Motor neuron (in vitro differentiated cells): ENCODE measurements at regions not wholly inside any gene's neighbourhood (a gene's known extent, or its start where the extent isn't known, plus 50 kb on each side); places are given as distances from the start of the nearest gene placed in this dataset.

Experiments used
- ATAC-seq, 8 experiments: fragments of 200-7000 bp; cut with Tn5 transposase; replicated peaks in 6 of 8; 2 replicates each; pipeline ENCODE4 v1.8.0; 2021; ENCODE audit warnings: mild to moderate bottlenecking in 8 of 8, moderate library complexity in 8 of 8
- H3K27ac ChIP-seq, 2 donors: fragments of 250-450 bp; sonication (Bioruptor Pico); 2 replicates each; pipeline ENCODE4 v1.9.0; 2021; ENCODE audit warnings: antibody characterized with exemption in 2 of 2, mild to moderate bottlenecking in 2 of 2, moderate library complexity in 1 of 2
- H3K4me1 ChIP-seq, 2 donors: fragments of 250-450 bp; sonication (Bioruptor Pico); replicated peaks in 1 of 2; 2 replicates each; pipeline ENCODE4 v1.6.1; 2021; ENCODE audit warnings: antibody characterized with exemption in 2 of 2, mild to moderate bottlenecking in 2 of 2, moderate library complexity in 1 of 2
- H3K4me3 ChIP-seq, 5 donors: fragments of 250-450 bp; sonication (Bioruptor Pico); 2 replicates each; pipeline ENCODE4 v1.9.0; 2021; ENCODE audit warnings: antibody characterized with exemption in 5 of 5, mild to moderate bottlenecking in 5 of 5, moderate library complexity in 4 of 5
- whole genome bisulfite sequencing, 10 experiments: fragments of 450-650 bp; shearing (Covaris generic); methylation state at CpG; one replicate each; pipeline ENCODE4 v1.0.0; 2022; 5-methylcytosine and 5-hydroxymethylcytosine counted together
- in situ Hi-C, 9 experiments: fragments of 400-800 bp; cut with MboI; loops; one replicate each; pipeline ENCODE4 v1.15.0; 2021; ENCODE audit warnings: low sequenced_read_pairs in 9 of 9, low pct_unique_long_range_greater_than_20kb in 2 of 9; ENCODE audit not compliant: unreplicated experiment in 9 of 9

DNA sequence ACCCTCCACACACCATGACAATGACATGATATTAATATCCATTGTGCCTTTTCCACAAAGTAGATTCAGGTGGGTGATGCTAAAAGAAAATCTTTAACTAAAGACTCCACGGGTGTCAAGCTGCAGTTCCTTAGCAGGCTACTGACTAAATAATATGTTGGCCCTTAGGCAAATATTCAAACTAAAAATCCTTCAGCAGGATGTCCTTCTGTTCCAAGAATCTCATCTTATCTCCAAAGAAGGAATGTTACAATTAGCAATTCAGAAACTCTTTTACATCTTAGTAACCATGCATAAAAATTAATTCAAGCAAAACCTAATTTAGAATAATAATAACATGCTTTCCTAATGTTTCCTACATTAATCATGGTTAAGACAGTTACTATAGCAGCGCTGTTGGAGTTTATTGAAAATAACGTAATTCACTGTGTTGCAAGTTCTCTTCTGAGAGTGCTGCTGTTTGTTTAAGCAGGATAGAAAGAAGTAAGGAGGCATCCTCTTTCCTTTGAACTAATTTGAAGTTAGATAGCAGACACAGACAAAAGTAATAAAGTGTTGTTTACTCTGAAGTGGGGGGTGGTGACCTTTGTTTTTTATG is 414.8 kb upstream of the CDH4 start:
- H3K4me3 ChIP-seq = no peak overlapping the region
- no peak overlapping the region for H3K27ac ChIP-seq
- peak in 6 of 8 experiments; percentile 23 to 89 (median 61) for ATAC-seq
- in situ Hi-C loops = loop anchor here in 1 of 9 experiments (25.0 kb wide), 1 partner anchor 625 kb away; no protein-coding TSS in a partner anchor
- H3K4me1 ChIP-seq = peaks cover 5 to 6% of the 10 kb centered on the region in 2 donors
- WGBS, 10 experiments = 0 to 47% (median 23%) methylated on average over 1 to 3 of the region's 3 CpGs

DNA sequence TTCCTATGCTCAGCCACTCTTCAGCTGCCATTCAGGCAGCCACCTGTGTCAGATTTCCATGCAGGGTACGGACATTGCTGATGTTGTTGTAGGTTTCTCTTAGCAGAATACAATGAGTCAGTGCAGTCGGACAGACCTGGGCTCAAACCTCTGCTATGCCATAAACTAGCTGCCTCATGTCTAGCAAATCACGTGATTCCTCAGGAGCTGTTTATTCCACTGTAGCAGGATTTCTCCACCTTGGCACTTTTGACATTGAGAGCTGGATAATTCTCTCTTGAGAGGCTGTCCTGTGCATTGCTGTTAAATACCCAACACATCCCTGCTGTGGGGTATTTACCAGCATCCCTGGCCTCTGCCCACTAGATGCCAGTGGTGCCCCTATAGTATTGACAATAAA is 413.8 kb upstream of the CDH4 start:
- WGBS, 10 experiments = 20 to 94% (median 71%) methylated on average over 1 to 3 of the region's 3 CpGs; no CpG with 5 or more reads in 3 of the 10 experiments
- no peak for ATAC-seq
- Histone ChIP-seq H3K4me3 (no peak overlapping the region), H3K4me1 (peaks cover 5 to 6% of the 10 kb centered on the region in 2 donors), H3K27ac (no peak overlapping the region)
- in situ Hi-C loops = loop anchor here in 1 of 9 experiments (25.0 kb wide), 1 partner anchor 626 kb away; no protein-coding TSS in a partner anchor

DNA sequence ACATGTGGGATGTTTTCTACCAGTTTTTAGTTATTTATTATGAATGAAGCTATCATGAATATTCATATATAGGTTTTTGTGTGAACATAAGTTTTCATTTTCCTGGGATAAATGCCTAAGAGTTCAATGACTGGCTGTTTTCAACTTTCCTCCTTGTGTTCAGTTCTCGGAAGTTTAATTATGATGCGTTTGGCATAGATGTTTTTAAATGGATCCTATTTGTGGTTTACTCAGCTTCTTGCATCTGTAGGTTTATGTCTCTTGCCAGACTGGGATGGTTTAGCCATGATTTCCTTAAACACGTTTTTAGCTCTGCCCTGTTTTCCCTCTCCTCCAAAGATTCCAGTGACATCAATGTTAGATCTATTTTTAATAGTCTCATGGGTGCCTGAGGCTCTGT is 411.1 kb upstream of the CDH4 start:
- ATAC-seq = no peak
- Histone ChIP-seq H3K4me3 (no peak overlapping the region), H3K4me1 (peaks cover 5 to 6% of the 10 kb centered on the region in 2 donors), H3K27ac (no peak overlapping the region)
- WGBS, 10 experiments = 18 to 100% (median 80%) methylated on average over 2 to 3 of the region's 3 CpGs
- in situ Hi-C loops = loop anchor here in 1 of 9 experiments (25.0 kb wide), 1 partner anchor 629 kb away; no protein-coding TSS in a partner anchor

DNA sequence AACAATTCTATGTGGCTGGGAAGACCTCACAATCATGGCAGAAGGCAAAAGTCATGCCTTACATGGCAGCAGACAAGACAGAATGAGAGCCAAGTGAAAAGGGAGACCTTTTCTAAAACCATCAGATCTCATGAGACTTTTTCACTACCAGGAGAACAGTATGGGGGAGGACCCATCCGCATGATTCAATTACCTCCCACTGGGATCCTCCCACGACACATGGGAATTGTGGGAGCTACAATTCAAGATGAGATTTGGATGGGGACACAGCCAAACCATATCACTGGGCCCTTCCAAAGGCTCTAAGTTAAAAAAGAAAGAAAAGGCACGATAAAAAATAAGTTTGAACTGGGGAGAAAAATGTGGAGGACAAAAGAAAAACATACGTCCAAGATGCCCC is 406.9 kb upstream of the CDH4 start:
- no peak overlapping the region for H3K27ac ChIP-seq
- no peaks in the 10 kb centered on the region for H3K4me1 ChIP-seq
- in situ Hi-C loops = loop anchor here in 1 of 9 experiments (25.0 kb wide), 1 partner anchor 633 kb away; no protein-coding TSS in a partner anchor
- WGBS, 10 experiments = 28 to 100% (median 77%) methylated on average over 1 to 4 of the region's 4 CpGs; no CpG with 5 or more reads in 2 of the 10 experiments
- H3K4me3 ChIP-seq = no peak overlapping the region
- peak in 1 of 8 experiments; percentile 29 for ATAC-seq

DNA sequence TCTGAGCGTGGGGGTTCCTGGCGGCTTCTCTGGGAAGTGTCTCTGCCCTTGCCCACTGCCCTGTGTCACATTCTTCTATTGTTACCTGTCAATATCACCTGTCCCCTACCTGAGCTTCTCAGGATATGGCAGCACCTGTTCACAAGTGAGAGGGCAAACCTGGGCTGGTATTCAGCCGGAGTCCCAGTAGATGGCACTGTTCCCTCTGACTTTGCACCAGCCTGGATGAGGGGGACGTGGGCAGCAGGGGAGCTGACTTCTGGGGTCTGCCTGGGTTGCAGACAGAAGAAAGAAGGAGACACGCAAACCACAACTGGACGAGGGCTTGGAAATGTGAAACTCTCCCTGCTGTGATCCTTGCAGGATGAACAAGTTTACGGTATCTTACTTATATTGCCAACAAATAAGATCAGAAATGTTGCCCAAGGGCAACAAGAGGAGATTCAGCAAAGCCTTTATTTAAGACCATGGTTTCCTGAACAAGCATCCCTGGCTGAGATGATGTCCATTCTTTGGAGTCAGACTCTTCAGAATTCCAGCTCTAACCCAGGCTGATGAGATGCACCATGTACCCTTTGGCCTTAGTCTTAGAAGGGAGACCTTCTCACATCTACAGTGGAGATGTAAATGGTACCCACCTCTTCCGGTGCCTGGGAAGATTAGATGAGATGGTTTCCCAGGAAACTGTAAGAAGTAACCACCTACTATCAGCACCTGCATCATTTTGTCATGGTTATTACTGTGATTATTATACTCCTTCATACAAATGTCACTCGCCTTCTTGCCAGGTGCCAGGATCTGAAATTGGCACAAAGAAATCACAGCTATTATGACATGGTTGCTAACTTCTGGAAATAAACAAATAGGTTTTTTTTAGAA is 400.0 kb upstream of the CDH4 start:
- in situ Hi-C loops = loop anchor here in 3 of 9 experiments (25.0 kb wide), 2 partner anchors 385 to 1035 kb away; no protein-coding TSS in a partner anchor
- Histone ChIP-seq H3K4me1 (no peaks in the 10 kb centered on the region), H3K4me3 (no peak overlapping the region), H3K27ac (no peak overlapping the region)
- ATAC-seq = peak; percentile 44 to 78 (median 61)
- WGBS, 10 experiments = 0 to 100% (median 45%) methylated on average over 1 to 5 of the region's 9 CpGs

DNA sequence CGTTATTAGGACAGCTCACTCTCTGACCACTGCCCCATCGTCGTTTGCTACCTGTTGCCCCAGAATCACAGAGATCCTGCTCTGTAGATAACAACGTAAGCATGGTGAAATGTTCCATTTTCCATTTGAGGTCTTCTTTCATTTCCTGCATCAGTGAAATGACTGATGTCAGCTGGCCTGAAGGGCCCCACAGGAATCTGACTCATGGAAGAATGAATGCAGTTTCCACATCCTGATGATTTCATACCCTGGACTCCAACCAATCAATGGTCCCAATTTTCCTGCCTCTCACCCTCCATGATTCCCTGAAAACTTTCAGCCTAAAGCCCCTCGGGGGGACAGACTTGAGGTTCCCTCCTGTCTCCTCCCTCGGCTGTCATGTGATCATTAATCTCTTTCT is 394.4 kb upstream of the CDH4 start:
- WGBS, 10 experiments = 0 to 93% (median 60%) methylated on average over 1 to 5 of the region's 6 CpGs; no CpG with 5 or more reads in 1 of the 10 experiments
- no peaks in the 10 kb centered on the region for H3K4me1 ChIP-seq
- H3K4me3 ChIP-seq = no peak overlapping the region
- no peak overlapping the region for H3K27ac ChIP-seq
- in situ Hi-C loops = loop anchor here in 3 of 9 experiments (25.0 kb wide), 2 partner anchors 380 to 1030 kb away; no protein-coding TSS in a partner anchor
- ATAC-seq = peak in 5 of 8 experiments; percentile 50 to 81 (median 71)

DNA sequence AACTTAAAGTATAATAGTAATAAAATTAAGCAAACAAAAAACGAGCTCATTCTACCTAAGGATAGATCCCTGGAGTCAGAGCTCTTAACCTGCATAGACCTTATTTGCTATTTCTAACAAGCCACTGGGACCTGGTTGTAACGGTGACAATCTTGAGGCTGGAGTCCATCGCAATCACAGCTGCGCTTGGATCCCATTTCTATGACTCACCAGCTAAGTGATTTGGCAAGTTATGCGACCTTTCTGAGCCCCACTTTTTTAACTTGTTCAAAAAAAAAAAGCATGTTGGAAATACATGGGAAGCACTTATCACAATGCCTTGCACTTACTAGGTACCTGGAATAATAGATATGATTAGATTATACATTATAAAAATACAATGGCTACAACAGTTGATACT is 389.5 kb upstream of the CDH4 start:
- H3K27ac ChIP-seq = no peak overlapping the region
- H3K4me3 ChIP-seq = no peak overlapping the region
- no peak for ATAC-seq
- in situ Hi-C loops = loop anchor here in 3 of 9 experiments (25.0 kb wide), 2 partner anchors 375 to 1025 kb away; no protein-coding TSS in a partner anchor
- 8 to 96% (median 49%) methylated on average over 1 to 5 of the region's 5 CpGs for WGBS, 10 experiments
- H3K4me1 ChIP-seq = no peaks in the 10 kb centered on the region

DNA sequence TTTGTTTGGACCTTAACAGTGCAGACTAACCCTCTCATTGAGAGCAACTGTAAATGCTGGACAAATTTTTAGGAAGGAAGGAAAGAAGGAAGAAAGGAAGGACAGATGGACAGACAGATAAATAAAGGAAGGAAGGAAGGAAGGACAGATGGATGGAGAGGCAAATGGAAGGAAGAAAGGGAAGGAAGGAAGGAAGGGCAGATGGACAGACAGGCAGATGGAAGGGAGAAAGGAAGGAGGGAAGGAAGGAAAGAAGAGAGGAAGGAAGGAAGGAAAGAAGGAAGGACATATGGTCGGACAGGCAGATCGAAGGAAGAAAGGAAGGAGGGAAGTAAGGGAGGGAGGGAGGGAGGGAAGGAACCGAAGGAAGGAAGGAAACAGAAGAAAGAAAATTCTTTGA is 388.5 kb upstream of the CDH4 start:
- Histone ChIP-seq H3K4me3 (no peak overlapping the region), H3K4me1 (no peaks in the 10 kb centered on the region), H3K27ac (no peak overlapping the region)
- ATAC-seq = no peak
- in situ Hi-C loops = loop anchor here in 3 of 9 experiments (25.0 kb wide), 2 partner anchors 374 to 1024 kb away; no protein-coding TSS in a partner anchor
- 34 to 90% (median 76%) methylated on average over 2 to 3 of the region's 3 CpGs; no CpG with 5 or more reads in 5 of the 10 experiments for WGBS, 10 experiments

DNA sequence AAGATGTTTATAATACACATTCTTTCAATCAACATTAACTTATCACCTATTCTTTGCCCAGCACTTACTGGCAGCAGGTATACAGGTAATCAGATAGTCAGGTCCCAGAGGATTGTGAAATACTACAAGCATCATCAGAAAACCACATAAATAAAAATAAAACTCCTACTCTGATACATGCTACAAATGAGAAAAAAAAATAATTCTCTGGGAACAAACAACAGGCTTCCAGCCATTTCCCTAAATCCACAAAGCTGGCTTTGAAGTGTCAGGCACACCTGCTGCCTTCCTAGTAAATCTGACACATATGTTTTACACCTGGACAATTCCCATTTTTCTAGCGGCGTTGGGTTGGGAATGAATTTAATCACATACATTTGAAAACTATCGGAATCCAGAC is 384.5 kb upstream of the CDH4 start:
- no peak for ATAC-seq
- H3K4me3 ChIP-seq = no peak overlapping the region
- H3K4me1 ChIP-seq = no peaks in the 10 kb centered on the region
- in situ Hi-C loops = loop anchor here in 3 of 9 experiments (25.0 kb wide), 2 partner anchors 370 to 1020 kb away; no protein-coding TSS in a partner anchor
- no peak overlapping the region for H3K27ac ChIP-seq
- 5 to 100% (median 84%) methylated on average over 2 to 3 of the region's 3 CpGs; no CpG with 5 or more reads in 4 of the 10 experiments for WGBS, 10 experiments

DNA sequence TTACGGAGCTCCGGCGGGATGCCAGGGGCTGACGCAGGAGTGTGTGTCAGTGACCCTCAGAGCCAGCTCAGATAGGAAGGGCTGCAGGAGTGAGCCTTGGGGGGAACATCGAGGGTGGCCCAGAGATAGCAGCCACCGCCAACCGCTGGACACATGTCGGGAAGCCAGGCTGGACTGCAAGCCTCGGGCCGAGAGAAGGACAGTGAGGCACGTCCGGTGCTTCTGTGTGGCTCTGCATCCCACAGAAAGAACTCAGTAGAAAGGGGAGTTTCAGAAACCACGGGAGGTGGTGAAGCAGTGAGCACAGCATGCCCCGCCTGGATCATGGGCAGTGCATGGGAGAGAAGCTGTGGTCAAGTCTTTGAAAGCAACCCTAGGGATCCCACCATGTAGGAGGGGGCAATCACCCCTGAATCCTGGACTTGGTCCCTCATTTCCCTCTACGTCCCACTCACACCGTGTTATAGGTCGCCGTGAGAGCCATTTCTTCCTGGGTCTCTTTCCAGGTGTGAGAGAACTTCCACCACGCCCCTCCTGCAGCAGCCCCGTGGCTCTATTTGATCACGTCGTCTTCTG is 383.7 kb upstream of the CDH4 start:
- ATAC-seq = peak in 1 of 8 experiments; percentile 17
- no peaks in the 10 kb centered on the region for H3K4me1 ChIP-seq
- no peak overlapping the region for H3K4me3 ChIP-seq
- in situ Hi-C loops = loop anchor here in 3 of 9 experiments (25.0 kb wide), 2 partner anchors 369 to 1019 kb away; no protein-coding TSS in a partner anchor
- H3K27ac ChIP-seq = no peak overlapping the region
- 40 to 77% (median 61%) methylated on average over 1 to 21 of the region's 22 CpGs; no CpG with 5 or more reads in 3 of the 10 experiments for WGBS, 10 experiments

DNA sequence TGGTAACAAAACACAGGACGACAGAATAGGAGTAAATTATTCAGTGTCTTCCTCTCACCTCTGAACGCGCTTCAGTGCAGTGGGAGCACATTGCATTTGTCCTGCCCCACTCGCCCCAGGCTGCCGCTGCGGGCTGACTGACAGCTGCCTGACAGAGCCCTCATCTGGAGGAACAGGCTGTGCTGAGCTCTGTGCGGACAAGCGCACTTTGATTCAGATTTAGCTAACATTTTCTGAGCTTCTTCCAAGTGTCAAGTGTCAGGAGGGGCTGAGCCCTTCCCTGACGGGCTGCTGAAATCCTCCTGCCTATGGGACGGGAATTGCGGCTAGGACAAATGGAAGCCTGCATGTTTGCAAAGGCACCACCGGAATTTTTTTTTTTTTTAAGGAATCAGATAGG is 383.0 kb upstream of the CDH4 start:
- peaks cover under 1 to 1% of the 10 kb centered on the region in 2 donors for H3K4me1 ChIP-seq
- H3K27ac ChIP-seq = no peak overlapping the region
- 0 to 100% (median 35%) methylated on average over 1 to 7 of the region's 12 CpGs; no CpG with 5 or more reads in 2 of the 10 experiments for WGBS, 10 experiments
- in situ Hi-C loops = loop anchor here in 3 of 9 experiments (25.0 kb wide), 2 partner anchors 368 to 1018 kb away; no protein-coding TSS in a partner anchor
- peak in 4 of 8 experiments; percentile 14 to 62 (median 44) for ATAC-seq
- H3K4me3 ChIP-seq = no peak overlapping the region

DNA sequence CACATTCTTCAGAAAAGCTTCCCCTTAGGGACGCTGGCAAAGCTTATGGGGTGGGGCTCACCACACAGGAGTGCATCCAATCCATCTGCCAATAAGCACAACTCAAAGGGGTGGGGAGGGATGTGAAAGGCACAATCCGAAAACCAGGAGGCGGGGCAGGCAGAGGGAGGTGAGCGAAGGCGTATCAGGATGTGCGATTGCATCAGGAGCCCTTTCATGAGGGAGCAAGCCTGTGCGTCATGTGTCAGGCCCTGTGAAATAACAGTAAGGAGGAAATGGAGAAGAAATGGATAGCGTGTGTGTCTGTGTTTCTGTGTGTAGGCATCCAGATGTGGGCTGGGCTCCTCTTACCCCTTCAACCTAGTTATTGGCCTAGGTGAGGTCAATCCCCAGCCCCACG is 382.4 kb upstream of the CDH4 start:
- 0 to 80% (median 50%) methylated on average over 1 to 3 of the region's 9 CpGs; no CpG with 5 or more reads in 4 of the 10 experiments for WGBS, 10 experiments
- in situ Hi-C loops = loop anchor here in 3 of 9 experiments (25.0 kb wide), 2 partner anchors 368 to 1018 kb away; no protein-coding TSS in a partner anchor
- H3K4me3 ChIP-seq = no peak overlapping the region
- ATAC-seq = peak in 5 of 8 experiments; percentile 35 to 84 (median 52)
- peaks cover 4 to 6% of the 10 kb centered on the region in 2 donors for H3K4me1 ChIP-seq
- H3K27ac ChIP-seq = no peak overlapping the region
